GM12864 (cell line): ENCODE measurements at regions not wholly inside any gene's neighbourhood (a gene's known extent, or its start where the extent isn't known, plus 50 kb on each side); places are given as distances from the start of the nearest gene placed in this dataset.

Experiments used
- DNase-seq: peaks from one replicate; pipeline ENCODE4 v3.0.0-alpha.2; 2011; ENCODE audit warnings: low read depth
- H3K4me3 ChIP-seq: 2 replicates; pipeline ENCODE4 v1.5.1; 2011; ENCODE audit warnings: mild to moderate bottlenecking, low read depth, low read length, control low read depth
- TF ChIP-seq, protein P1 (sequence below): IDR thresholded peaks from 2 replicates; pipeline ENCODE4 v1.5.1; 2011; ENCODE audit warnings: low read depth, mild to moderate bottlenecking, moderate library complexity, low read length, control low read depth, inconsistent platforms; ENCODE audit errors: missing control alignments

GRCh38 chr5:67976891-67977601 lies 238.5 kb upstream of the PIK3R1 start:
- H3K4me3 ChIP-seq: no peak overlapping the region
- no peak for DNase-seq
- TF ChIP-seq, protein P1, sequence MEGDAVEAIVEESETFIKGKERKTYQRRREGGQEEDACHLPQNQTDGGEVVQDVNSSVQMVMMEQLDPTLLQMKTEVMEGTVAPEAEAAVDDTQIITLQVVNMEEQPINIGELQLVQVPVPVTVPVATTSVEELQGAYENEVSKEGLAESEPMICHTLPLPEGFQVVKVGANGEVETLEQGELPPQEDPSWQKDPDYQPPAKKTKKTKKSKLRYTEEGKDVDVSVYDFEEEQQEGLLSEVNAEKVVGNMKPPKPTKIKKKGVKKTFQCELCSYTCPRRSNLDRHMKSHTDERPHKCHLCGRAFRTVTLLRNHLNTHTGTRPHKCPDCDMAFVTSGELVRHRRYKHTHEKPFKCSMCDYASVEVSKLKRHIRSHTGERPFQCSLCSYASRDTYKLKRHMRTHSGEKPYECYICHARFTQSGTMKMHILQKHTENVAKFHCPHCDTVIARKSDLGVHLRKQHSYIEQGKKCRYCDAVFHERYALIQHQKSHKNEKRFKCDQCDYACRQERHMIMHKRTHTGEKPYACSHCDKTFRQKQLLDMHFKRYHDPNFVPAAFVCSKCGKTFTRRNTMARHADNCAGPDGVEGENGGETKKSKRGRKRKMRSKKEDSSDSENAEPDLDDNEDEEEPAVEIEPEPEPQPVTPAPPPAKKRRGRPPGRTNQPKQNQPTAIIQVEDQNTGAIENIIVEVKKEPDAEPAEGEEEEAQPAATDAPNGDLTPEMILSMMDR: no peak

- no peak overlapping the region for H3K4me3 ChIP-seq
- TF ChIP-seq, protein P1: no peak
- DNase-seq: no peak
These were observed 239.4 kb upstream of the PIK3R1 start for GRCh38 chr5:67976181-67976580.

DNA sequence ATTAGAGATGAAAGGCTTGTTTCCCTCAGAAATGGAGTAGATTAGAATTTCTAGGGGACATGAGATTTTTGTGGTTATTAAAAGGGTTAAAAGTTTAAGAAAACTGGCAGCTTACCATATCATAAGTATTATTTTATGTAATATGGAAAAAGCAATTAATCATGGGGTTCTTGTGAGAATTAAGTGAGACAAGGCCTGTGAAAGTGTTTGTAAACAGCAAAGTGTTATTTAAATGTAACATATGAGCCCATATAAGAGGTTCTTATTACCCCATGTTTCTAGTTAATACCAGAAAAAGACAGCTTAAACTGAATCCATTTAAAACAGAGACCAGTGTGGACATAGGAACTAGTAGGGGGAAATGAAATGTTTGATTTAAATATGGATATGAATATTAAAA lies 241.1 kb upstream of the PIK3R1 start:
- TF ChIP-seq, protein P1: no peak
- DNase-seq: no peak
- no peak overlapping the region for H3K4me3 ChIP-seq

DNA sequence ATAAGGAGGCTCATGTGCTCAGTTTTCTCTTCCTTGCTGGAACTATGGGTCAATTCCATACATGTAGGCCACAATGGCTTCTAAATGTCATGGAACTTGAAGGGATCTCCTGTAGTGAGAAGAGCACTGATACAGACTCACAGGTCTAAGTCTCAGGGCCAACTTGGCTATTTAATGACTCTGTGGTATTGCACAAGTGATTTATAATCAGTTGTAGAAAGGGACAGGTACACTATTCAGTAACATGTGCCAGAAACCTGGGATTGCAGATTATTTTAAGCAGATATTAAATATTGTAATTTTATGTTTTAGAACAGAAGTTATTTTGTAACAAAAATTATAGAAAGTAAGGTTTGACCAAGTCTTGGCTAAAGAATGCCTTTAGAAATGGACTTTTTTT lies 241.5 kb upstream of the PIK3R1 start:
- DNase-seq: no peak
- TF ChIP-seq, protein P1: no peak
- H3K4me3 ChIP-seq: no peak overlapping the region

GRCh38 chr5:67971971-67972821 lies 243.4 kb upstream of the PIK3R1 start:
- DNase-seq: no peak
- no peak overlapping the region for H3K4me3 ChIP-seq
- TF ChIP-seq, protein P1: no peak

DNA sequence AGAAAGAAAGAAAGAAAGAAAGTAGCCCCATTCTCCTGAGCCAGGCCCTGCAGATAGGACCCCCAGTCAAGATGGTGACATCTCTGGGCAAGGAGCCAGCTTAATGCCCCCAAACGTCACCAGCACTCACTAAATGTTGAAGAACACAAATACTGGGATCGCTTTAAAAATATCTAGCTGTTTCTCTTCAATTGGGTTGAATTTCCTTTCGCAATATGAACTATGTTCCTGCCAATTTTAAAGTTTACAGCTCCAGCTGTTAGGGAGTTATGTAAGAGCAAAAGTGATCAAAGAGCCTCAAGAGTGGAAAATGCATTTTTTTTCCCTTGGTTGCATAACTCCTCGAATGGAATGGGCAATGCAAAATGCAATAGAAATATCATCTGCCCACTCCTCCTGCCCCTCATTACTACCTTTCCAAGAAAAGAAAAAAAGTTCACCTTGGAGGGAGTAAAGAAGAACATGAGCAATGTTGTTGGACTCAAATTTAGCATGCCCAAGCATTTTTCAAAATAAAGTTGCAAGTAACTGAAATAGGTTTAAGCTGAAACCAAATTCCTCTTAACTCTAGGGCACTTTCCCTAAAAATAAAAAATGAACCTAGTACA lies 244.2 kb upstream of the PIK3R1 start:
- DNase-seq: no peak
- TF ChIP-seq, protein P1: no peak
- no peak overlapping the region for H3K4me3 ChIP-seq
